HL-60/S4 (cell line): ENCODE measurements at regions not wholly inside any gene's neighbourhood (a gene's known extent, or its start where the extent isn't known, plus 50 kb on each side); places are given as distances from the start of the nearest gene placed in this dataset.
"Not testable (repeated sequence)": the region's sequence is repeated elsewhere in the genome, so short reads cannot be mapped to it uniquely, and the experiment has no call there.

ENCODE experiments used
- in situ Hi-C: fragments of 300-500 bp; cut with MboI; formaldehyde crosslinking; loops from 2 replicates; pipeline ENCODE4 v1.14.3; 2022; ENCODE audit warnings: low sequenced_read_pairs

GRCh38 chr9:75529463-75529862, 361.0 kb upstream of the PCSK5 start:
- in situ Hi-C loops = no loop called here

GRCh38 chr9:75531588-75531987, 358.9 kb upstream of the PCSK5 start:
- in situ Hi-C loops = no loop called here

- in situ Hi-C loops = no loop called here
Observed at GRCh38 chr9:75532233-75533050, 358.0 kb upstream of the PCSK5 start.

GRCh38 chr9:75539523-75539922, 350.9 kb upstream of the PCSK5 start:
- in situ Hi-C loops = no loop called here

- in situ Hi-C loops = no loop called here
Observed at GRCh38 chr9:75540185-75540584, 350.3 kb upstream of the PCSK5 start.

- in situ Hi-C loops = no loop called here
Observed at GRCh38 chr9:75541734-75542133, 348.7 kb upstream of the PCSK5 start.

GRCh38 chr9:75544815-75545214, 345.7 kb upstream of the PCSK5 start:
- in situ Hi-C loops = no loop called here

- in situ Hi-C loops = no loop called here
Observed at GRCh38 chr9:75545287-75545686, 345.2 kb upstream of the PCSK5 start.

- in situ Hi-C loops = no loop called here
Observed at GRCh38 chr9:75548871-75549270, 341.6 kb upstream of the PCSK5 start.

GRCh38 chr9:75551861-75552260, 338.6 kb upstream of the PCSK5 start:
- in situ Hi-C loops = no loop called here

GRCh38 chr9:75552941-75553340, 337.5 kb upstream of the PCSK5 start:
- in situ Hi-C loops = no loop called here

GRCh38 chr9:75566813-75567212, 323.7 kb upstream of the PCSK5 start:
- in situ Hi-C loops = not testable (repeated sequence)

GRCh38 chr9:75570538-75570937, 319.9 kb upstream of the PCSK5 start:
- in situ Hi-C loops = no loop called here

- in situ Hi-C loops = no loop called here
Observed at GRCh38 chr9:75574569-75574968, 315.9 kb upstream of the PCSK5 start.

GRCh38 chr9:75582870-75583269, 307.6 kb upstream of the PCSK5 start:
- in situ Hi-C loops = no loop called here

- in situ Hi-C loops = no loop called here
Observed at GRCh38 chr9:75588808-75589207, 301.7 kb upstream of the PCSK5 start.

- in situ Hi-C loops = no loop called here
Observed at GRCh38 chr9:75589497-75589896, 301.0 kb upstream of the PCSK5 start.

GRCh38 chr9:75591972-75592371, 298.5 kb upstream of the PCSK5 start:
- in situ Hi-C loops = no loop called here

GRCh38 chr9:75592586-75592985, 297.9 kb upstream of the PCSK5 start:
- in situ Hi-C loops = no loop called here

GRCh38 chr9:75593920-75594319, 296.6 kb upstream of the PCSK5 start:
- in situ Hi-C loops = no loop called here

- in situ Hi-C loops = no loop called here
Observed at GRCh38 chr9:75599126-75599525, 291.3 kb upstream of the PCSK5 start.

GRCh38 chr9:75601280-75601679, 289.2 kb upstream of the PCSK5 start:
- in situ Hi-C loops = no loop called here

- in situ Hi-C loops = no loop called here
Observed at GRCh38 chr9:75602060-75602459, 288.4 kb upstream of the PCSK5 start.
